Hematopoietic multipotent progenitor cell treated with erythropoietin and hydrocortisone succinate and interleukin-3 and kit ligand, for 17 days (in vitro differentiated cells): ENCODE measurements at regions not wholly inside any gene's neighbourhood (a gene's known extent, or its start where the extent isn't known, plus 50 kb on each side); places are given as distances from the start of the nearest gene placed in this dataset.

Experiments used
- DNase-seq: peaks from one replicate; pipeline ENCODE4 v3.0.0-alpha.2; 2015; ENCODE audit warnings: low spot score

DNA sequence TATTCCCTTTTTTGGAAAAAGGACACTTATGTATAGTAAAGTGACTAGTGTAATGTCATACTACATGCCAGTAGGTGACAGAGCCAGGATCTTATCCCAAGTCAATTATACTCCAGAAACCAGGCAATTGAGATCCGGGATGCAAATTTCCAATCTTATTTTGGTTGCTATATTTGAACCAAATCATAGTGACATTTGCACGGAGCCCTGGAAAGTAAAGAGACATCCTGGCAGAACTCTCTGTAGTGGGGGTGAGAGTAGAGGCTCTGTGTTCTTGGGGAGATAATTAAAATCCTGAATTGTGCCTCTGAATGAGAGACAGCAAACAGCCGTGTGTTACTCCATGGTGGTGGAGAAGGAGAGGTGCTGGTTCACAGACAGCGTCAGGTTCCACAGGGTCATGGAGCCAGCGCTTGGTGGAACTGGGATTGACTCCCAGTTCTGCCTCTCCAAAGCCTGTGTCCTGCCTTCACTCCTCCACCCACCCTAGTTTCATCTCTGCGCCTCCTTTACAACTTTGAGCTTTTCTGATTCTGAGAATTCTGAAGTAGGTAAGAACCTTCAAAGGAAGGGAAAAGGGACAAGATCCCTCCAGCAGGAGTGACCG lies 432.3 kb downstream of the PTPRU start:
- DNase-seq, result no peak

- no peak for DNase-seq
These were observed 431.6 kb downstream of the PTPRU start for GRCh38 chr1:29667951-29668350.

DNA sequence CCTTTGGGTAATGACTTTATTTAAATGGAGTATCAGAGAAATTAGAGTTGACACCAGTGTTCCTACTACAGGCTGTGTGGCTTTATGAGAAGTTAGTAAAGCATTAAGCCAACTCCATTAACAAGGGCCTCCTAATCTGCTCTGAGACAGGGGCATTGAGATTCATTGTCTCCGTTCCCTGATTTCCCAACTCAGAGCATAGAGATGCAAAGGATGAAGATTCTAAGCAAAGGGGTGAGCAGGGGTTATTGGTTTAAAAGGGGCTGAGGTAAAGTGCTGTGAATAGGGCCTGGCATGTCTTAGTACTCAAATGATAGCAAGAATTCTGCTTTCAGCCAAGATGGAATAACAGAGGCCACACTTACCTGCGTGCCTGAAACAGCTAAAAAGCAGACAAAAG lies 428.4 kb downstream of the PTPRU start:
- no peak for DNase-seq

- no peak for DNase-seq
These were observed 422.4 kb downstream of the PTPRU start for GRCh38 chr1:29658688-29659087.

DNA sequence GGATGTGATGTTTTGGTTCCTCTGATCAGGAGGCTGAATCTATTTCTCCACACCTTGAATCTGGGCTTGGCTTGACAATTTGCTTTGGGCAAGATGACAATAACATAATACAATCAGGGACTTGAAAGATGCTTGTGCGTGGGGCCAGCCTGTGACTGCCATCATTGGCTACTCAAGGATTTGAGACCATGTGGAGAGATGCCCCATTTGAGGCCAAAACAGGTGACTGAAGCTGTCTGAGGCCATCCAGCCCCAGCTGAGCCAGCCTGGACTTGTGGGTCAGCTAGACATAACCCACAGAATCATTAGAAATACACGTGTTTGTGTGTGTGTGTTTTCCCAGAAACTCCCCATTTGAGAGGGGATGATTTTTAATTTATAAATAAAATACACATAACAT lies 421.5 kb downstream of the PTPRU start:
- no peak for DNase-seq

- no peak for DNase-seq
These were observed 419.9 kb downstream of the PTPRU start for GRCh38 chr1:29655945-29656850.

DNA sequence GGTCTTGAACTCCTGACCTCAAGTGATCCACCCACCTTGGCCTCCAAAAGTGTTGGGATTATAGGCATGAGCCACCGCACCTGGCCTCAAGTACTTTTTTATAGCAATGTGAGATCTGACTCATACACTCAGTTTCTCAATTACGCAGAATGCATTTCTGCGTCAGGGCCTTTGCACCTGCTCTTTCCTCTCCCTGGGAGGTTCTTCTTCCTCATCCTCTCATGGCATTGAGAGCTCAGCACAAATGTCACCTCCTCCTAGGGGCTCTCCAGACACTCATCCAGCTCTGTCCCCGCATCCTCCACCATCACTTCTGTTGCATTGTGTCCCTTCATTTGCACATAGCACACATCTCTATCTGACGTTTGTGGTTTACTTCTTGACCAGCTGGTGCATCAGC lies 418.8 kb downstream of the PTPRU start:
- DNase-seq, result no peak

- no peak for DNase-seq
These were observed 417.6 kb downstream of the PTPRU start for GRCh38 chr1:29653886-29654450.

- DNase-seq, result no peak
These were observed 416.9 kb downstream of the PTPRU start for GRCh38 chr1:29653034-29653810.

DNA sequence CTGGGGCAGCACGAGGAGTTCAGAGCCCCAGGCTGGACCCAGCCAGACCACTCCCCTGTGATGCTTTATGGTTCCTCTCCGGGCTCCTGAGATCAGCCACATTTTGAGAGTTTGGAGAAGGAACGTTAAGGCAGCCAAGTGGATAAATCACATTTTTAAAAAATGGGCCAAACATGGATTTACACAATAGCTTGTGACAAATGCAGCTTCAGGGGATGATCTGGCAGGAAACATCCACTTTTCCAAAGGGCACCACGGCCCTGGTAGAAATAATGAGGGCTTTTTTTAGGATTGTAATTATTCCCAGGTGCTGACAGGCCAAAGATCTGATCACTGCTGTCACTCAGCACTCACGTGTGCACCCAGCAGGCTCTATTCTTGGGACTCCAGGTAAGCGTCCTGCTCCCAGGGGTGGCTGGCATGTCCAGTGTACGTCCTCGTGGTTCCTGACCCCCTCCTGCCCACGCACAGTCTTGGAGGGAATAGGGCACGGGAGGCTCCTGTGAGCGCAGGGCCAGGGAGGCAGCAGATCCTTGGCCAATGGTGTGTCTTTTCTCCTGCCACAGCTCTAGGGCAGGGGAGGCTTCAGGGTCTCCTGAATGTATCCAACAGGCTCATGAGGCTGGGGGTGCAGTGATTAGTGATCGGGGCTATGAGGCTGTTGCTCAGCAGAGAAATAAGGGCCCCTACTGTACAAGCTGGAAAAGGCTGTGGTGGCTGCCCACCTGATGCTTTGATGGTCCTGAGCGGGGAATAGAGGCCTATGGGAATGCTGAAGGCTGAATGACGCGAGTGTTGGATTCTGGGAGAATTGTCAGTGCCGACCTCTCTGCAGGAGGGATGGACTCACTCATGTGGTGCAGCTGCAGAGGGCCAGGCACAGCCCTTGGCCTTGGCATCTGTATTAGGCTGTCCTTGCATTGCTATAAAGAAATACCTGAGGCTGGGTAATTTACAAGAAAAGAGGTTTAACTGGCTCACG lies 415.7 kb downstream of the PTPRU start:
- DNase-seq, result no peak

- no peak for DNase-seq
These were observed 414.9 kb downstream of the PTPRU start for GRCh38 chr1:29651246-29651645.

DNA sequence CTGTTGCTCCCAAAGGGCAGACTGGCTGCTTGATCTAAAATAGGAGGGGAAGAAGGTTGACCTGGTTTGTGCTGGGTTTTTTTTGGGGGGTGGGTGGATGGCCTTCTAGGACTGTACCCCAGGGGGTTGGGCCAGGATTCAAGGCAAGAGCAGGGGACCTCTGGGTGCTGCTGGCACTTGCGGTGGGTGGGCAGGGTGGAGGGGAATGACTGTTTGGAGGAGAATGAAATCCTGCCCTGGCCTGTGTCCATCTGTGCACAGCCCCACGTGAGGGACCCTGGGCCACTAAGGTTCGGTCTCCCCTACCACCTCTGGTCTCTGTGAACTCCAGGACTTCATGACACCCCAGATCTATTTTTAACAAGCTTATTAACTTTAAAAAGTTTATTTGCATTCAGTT lies 414.2 kb downstream of the PTPRU start:
- DNase-seq, result no peak

- no peak for DNase-seq
These were observed 413.7 kb downstream of the PTPRU start for GRCh38 chr1:29650041-29650400.

GRCh38 chr1:29649189-29650040 lies 413.1 kb downstream of the PTPRU start:
- no peak for DNase-seq

- DNase-seq, result no peak
These were observed 412.5 kb downstream of the PTPRU start for GRCh38 chr1:29648798-29649188.

DNA sequence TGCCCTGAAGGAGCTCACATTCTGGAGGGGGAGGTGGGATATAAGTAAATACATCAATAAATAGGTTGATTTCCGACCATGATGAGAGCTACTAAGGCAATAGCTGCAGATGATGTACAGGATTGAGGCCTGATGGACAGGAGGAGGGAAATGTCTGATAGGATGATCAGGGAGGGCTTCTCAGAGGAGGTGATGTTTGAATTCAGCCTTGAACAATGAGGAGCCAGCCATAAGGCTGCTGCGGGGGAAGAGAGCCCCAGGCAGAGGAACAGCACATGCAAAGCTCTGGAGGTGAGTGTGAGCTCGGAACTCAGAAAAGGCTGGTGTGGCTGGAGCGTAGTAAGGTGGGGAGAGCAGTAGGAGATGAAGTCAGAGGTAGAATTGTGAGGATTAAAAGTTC lies 411.7 kb downstream of the PTPRU start:
- DNase-seq, result no peak

DNA sequence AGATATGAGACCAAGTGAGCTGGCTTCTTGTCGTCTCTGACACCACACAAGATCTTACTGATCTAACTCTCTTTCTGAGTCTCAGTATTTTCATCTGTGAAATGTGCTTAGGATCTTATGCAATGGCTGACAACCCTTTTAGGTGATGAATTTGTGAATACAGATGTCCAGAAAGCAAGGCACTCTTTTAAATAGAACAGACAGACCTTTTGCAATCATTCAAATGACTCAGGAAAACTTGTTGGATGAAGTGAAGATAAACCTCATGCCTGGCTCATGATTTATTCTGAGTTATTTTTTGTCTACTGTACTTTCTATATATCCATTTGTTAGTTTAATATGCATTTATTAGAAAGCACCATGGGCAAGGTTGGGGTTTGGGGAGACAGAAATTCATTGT lies 411.3 kb downstream of the PTPRU start:
- DNase-seq, result no peak

DNA sequence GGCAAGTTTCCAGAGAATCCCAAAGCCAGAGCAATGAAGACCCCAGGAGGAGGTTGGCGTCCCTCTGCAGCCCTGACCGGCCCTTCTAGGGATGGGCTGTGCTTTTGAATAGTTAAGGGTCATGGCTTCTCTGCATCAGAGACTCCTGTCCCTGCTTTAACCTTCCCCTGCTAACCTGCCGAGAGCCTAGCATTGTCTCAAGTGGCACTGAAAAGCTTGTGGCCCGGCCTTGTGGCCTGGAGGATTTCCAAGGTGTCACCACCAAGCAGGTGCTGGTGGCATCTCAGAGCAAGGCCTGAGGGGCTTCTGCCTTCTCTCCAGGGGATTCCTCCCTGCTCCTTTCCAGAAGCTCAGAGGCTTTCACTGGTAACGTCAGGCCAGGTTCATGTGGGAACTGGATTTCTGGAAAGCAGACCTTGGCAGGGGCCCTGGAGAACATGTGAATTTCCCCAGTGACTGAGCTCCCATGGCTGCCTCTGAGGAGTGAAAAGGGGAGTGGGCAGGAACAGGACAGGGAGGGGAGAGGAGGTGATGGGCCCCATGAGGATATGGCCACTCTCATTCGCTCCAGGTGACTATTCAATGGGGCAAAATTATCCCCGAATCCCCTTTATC lies 409.9 kb downstream of the PTPRU start:
- DNase-seq, result no peak

GRCh38 chr1:29645586-29645985 lies 409.3 kb downstream of the PTPRU start:
- no peak for DNase-seq

DNA sequence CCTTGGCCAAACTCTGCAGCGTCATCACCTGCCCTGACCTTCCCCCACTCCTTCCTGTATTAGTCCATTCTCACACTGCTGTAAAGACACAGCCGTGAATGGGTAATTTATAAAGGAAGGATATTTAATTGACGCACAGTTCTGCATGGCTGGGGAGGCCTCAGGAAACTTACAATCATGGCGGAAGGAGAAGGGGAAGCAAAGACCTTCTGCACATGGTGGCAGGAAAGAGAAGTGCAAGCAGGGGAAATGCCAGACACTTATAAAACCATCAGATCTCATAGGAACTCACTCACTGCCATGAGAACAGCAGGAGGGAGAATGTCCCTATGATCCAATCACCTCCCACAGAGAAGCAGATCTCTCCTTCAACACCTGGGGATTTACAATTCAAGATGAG lies 408.5 kb downstream of the PTPRU start:
- DNase-seq, result no peak
